ENCODE measurements at regions not wholly inside any gene's neighbourhood (a gene's known extent, or its start where the extent isn't known, plus 50 kb on each side); places are given as distances from the start of the nearest gene placed in this dataset.

DNA sequence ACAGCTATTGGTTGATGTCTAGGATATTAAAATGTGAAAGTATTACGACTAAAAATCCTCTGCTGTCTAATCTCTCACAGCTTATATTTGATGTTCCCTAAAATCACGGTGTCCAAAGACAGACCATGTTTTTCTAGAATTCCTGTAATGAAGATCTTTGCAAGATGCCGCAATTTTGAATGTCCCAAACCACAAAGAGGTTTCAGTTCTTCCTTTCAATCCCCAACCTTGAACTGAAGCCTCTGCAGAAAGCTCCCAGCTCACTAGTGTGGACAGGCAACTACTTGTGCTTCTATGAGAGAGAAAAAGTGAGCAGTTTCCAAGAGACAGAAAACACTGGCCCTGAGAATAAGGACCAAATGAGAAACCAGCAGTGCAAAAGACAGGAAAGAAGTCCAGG is 370.1 kb downstream of the FOXA2 start:
- TF ChIP-seq SPI1 (IDR thresholded peaks at IDR 0.05; ENCODE audit: low read depth, low read length) (peak; percentile 54; the same call in 1 of the 2 replicates), POLR2AphosphoS5 (IDR thresholded peaks at IDR 0.05; ENCODE audit: low read depth, low read length) (no peak), POLR2A (IDR thresholded peaks at IDR 0.05; ENCODE audit: low read depth, low read length) (no peak)
- FAIRE-seq (no peak), DNase-seq (ENCODE audit: insufficient read length, low spot score) (no peak)

DNA sequence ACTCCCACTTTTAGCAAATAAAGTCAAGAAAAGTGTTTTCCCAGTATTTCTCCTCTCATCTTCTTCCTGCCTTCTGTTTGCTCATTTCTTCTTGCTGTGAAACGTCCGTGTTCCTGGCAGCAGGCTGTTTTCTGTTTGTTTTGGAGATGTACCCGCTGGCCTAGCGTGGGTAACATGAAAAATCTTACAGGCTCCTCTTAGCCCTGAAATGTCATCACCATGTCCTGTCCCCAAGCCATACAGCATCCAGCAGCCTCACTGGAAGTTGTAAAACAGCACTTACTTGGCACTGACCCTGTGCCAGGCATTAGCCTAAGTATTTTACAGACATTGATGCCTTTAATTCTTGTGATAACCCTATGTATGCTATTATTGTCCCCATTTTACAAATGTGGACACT is 371.1 kb downstream of the FOXA2 start:
- FAIRE-seq (no peak), DNase-seq (ENCODE audit: insufficient read length, low spot score) (no peak)
- no peak for TF ChIP-seq POU2F2 (IDR thresholded peaks at IDR 0.05; ENCODE audit: low read depth, low read length)
- TF ChIP-seq POLR2A (IDR thresholded peaks at IDR 0.05; ENCODE audit: low read depth, low read length) = no peak
- no peak for TF ChIP-seq SPI1 (IDR thresholded peaks at IDR 0.05; ENCODE audit: low read depth, low read length)
- TF ChIP-seq POLR2AphosphoS5 (IDR thresholded peaks at IDR 0.05; ENCODE audit: low read depth, low read length) = no peak
- no peak for TF ChIP-seq TAF1 (IDR thresholded peaks at IDR 0.05; ENCODE audit: low read depth, low read length)
- TF ChIP-seq PAX5 (IDR thresholded peaks at IDR 0.05; ENCODE audit: insufficient read depth, low read length, severe bottlenecking) = no peak

DNA sequence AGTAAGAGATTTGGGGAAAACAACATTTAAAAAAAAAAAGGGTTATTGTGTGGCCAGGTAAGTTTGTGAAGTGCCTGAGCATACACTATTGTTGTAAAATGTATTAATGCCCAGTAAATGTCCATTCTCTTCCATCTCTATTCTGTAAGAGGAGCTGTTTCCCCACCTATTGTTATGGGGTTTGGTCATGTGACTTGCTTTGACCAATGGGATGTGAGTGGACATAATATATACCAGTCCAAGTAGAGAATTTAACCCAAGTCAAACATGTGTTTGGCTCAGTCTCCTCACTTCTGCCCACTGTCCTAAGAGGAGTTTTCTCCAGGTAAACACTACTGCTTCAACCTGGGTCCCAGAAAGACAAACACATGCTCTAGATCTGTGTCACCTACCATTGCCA is 377.1 kb downstream of the FOXA2 start:
- no peak for DNase-seq (ENCODE audit: insufficient read length, low spot score)
- no peak for FAIRE-seq
- no peak for TF ChIP-seq POLR2A (IDR thresholded peaks at IDR 0.05; ENCODE audit: low read depth, low read length)
- TF ChIP-seq TAF1 (IDR thresholded peaks at IDR 0.05; ENCODE audit: low read depth, low read length) = no peak
- TF ChIP-seq SPI1 (IDR thresholded peaks at IDR 0.05; ENCODE audit: low read depth, low read length) = no peak
- TF ChIP-seq POLR2AphosphoS5 (IDR thresholded peaks at IDR 0.05; ENCODE audit: low read depth, low read length) = no peak
- no peak for TF ChIP-seq POU2F2 (IDR thresholded peaks at IDR 0.05; ENCODE audit: low read depth, low read length)

DNA sequence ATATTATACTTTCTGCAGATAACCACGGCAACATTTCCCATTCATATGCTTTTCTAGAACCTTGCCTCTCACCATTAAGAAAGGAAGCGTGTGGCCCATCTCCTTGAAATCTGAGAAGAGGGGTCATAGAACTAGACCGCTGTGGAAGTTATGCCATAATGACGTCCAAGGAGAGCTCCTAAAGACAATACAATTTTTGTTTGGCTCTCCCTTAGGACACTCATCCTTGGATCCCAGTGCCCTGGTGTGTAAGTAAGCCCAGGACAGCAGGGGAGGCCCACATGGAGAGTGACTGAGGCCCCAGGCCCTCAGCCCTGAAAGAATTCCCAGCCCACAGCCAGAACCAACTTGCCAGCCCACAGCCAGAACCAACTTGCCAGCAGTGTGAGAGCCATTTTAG is 379.6 kb downstream of the FOXA2 start:
- no peak for FAIRE-seq
- no peak for DNase-seq (ENCODE audit: insufficient read length, low spot score)
- TF ChIP-seq PAX5 (IDR thresholded peaks at IDR 0.05; ENCODE audit: insufficient read depth, low read length, severe bottlenecking) (no peak), POLR2AphosphoS5 (IDR thresholded peaks at IDR 0.05; ENCODE audit: low read depth, low read length) (no peak), POU2F2 (IDR thresholded peaks at IDR 0.05; ENCODE audit: low read depth, low read length) (no peak), TAF1 (IDR thresholded peaks at IDR 0.05; ENCODE audit: low read depth, low read length) (no peak), POLR2A (IDR thresholded peaks at IDR 0.05; ENCODE audit: low read depth, low read length) (no peak), SPI1 (IDR thresholded peaks at IDR 0.05; ENCODE audit: low read depth, low read length) (no peak)

DNA sequence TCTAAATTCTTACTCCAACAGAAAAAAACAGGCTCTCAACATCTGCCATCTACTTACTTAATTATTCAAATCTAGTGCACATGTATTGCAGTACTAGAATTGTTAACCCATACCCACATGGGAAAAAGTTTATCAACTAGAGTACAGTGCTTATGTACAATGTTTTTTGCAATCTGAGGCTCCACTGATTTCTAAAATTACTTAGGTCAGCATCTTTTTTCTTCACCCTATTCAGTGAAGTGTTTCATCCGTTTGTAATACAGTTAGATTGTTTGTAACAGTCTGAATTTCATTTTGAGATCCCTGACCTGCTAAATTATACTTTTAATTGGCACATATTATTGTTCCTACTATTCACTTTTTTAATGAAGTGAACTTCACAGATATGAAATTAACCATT is 402.2 kb downstream of the FOXA2 start:
- DNase-seq (ENCODE audit: insufficient read length, low spot score) (no peak), FAIRE-seq (no peak)
- TF ChIP-seq POLR2A (IDR thresholded peaks at IDR 0.05; ENCODE audit: low read depth, low read length) (no peak), TAF1 (IDR thresholded peaks at IDR 0.05; ENCODE audit: low read depth, low read length) (no peak), SPI1 (IDR thresholded peaks at IDR 0.05; ENCODE audit: low read depth, low read length) (no peak), POLR2AphosphoS5 (IDR thresholded peaks at IDR 0.05; ENCODE audit: low read depth, low read length) (no peak), POU2F2 (IDR thresholded peaks at IDR 0.05; ENCODE audit: low read depth, low read length) (no peak), PAX5 (IDR thresholded peaks at IDR 0.05; ENCODE audit: insufficient read depth, low read length, severe bottlenecking) (no peak)

DNA sequence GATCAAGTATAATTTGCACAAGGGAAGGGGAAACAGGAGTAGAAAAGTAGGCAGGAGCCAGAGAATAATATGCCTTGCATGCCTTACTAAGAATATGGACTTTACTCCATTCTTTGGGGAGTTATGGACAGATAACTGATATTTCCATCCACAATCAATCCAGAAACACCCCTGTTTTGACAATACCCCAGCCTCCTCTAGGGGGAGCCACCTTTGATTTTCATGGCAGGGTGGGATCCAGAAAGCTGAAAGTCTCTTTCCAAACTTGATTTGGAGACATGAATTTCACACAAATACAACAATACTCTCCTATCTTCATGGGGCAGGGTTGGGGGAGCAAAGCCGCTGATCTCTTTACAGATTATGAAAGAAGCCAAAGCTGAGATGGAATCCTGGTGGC is 404.1 kb downstream of the FOXA2 start:
- DNase-seq (ENCODE audit: insufficient read length, low spot score) (no peak), FAIRE-seq (no peak)
- TF ChIP-seq SPI1 (IDR thresholded peaks at IDR 0.05; ENCODE audit: low read depth, low read length) (no peak), POLR2A (IDR thresholded peaks at IDR 0.05; ENCODE audit: low read depth, low read length) (no peak), TAF1 (IDR thresholded peaks at IDR 0.05; ENCODE audit: low read depth, low read length) (no peak), POU2F2 (IDR thresholded peaks at IDR 0.05; ENCODE audit: low read depth, low read length) (no peak), POLR2AphosphoS5 (IDR thresholded peaks at IDR 0.05; ENCODE audit: low read depth, low read length) (no peak), PAX5 (IDR thresholded peaks at IDR 0.05; ENCODE audit: insufficient read depth, low read length, severe bottlenecking) (no peak)

DNA sequence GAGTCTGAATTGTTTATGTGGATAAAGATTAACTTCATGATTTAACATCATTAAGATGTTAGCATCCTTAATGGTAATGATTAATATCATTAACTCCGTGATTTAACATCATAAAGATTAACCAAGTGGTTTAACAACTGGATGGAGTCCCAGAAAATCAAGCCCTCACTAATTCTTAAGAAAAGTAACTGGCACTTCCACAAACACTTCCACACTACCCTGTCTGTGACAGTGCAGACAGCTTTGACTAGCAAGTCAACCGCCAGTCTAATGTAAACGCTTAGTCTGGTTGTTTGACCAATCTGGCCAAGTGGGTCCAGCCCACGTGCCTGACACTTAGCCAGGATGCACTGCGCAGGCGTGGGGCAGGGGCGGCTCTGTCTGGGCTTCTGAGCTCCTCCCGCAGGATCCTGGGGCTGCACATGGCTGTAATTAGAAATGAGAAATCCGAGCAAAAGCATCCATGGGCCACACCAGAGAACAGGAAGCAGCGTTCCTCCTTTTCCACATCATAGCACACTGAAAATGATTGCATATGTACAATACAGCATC is 424.2 kb downstream of the FOXA2 start:
- TF ChIP-seq PAX5 (IDR thresholded peaks at IDR 0.05; ENCODE audit: insufficient read depth, low read length, severe bottlenecking) = no peak
- no peak for TF ChIP-seq POLR2AphosphoS5 (IDR thresholded peaks at IDR 0.05; ENCODE audit: low read depth, low read length)
- no peak for TF ChIP-seq SPI1 (IDR thresholded peaks at IDR 0.05; ENCODE audit: low read depth, low read length)
- no peak for TF ChIP-seq POLR2A (IDR thresholded peaks at IDR 0.05; ENCODE audit: low read depth, low read length)
- no peak for TF ChIP-seq POU2F2 (IDR thresholded peaks at IDR 0.05; ENCODE audit: low read depth, low read length)
- no peak for TF ChIP-seq TAF1 (IDR thresholded peaks at IDR 0.05; ENCODE audit: low read depth, low read length)
- FAIRE-seq = no peak
- no peak for DNase-seq (ENCODE audit: insufficient read length, low spot score)

DNA sequence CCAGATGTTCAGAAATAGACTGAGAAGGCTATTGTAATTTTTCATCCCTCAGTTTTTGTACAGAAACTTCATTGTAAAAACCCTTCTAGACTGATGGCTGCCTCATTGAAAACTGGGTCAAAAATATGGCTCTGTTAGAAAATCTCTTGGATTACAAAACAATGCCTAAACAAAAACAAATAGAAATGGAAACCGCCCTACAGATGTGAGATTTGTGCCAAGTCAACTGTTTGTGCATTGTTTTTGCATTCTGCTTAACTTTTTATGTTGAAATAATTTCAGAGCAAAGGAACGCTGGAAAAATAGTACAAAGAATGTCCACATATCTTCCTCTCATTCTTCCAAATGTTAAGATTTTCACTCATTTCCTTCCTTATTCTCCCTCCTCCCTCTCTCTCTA is 425.1 kb downstream of the FOXA2 start:
- DNase-seq (ENCODE audit: insufficient read length, low spot score) (no peak), FAIRE-seq (no peak)
- TF ChIP-seq PAX5 (IDR thresholded peaks at IDR 0.05; ENCODE audit: insufficient read depth, low read length, severe bottlenecking) (no peak), POLR2A (IDR thresholded peaks at IDR 0.05; ENCODE audit: low read depth, low read length) (no peak), SPI1 (IDR thresholded peaks at IDR 0.05; ENCODE audit: low read depth, low read length) (no peak)

DNA sequence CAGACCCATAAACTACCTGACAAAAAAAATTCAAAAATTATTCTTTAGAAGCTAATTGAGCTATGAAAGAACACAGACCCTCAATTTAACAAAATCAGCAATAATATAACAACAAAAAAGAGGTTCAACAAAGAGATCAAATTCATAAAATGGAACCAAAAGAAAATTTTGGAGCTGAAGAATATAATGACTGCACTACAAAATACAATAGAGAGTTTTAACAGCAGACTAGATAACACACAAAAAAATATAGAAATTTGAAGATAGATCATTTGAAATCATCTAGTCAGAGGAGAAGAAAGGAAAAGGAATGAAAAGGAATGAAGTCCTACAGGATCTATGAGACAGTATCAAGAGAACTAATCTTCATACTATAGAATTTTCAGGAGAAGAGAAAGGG is 422.1 kb downstream of the PAX1 start:
- TF ChIP-seq POLR2AphosphoS5 (IDR thresholded peaks at IDR 0.05; ENCODE audit: low read depth, low read length) = no peak
- no peak for TF ChIP-seq POLR2A (IDR thresholded peaks at IDR 0.05; ENCODE audit: low read depth, low read length)
- no peak for TF ChIP-seq SPI1 (IDR thresholded peaks at IDR 0.05; ENCODE audit: low read depth, low read length)
- TF ChIP-seq TAF1 (IDR thresholded peaks at IDR 0.05; ENCODE audit: low read depth, low read length) = no peak
- TF ChIP-seq PAX5 (IDR thresholded peaks at IDR 0.05; ENCODE audit: insufficient read depth, low read length, severe bottlenecking) = no peak
- TF ChIP-seq POU2F2 (IDR thresholded peaks at IDR 0.05; ENCODE audit: low read depth, low read length) = no peak
- no peak for FAIRE-seq
- DNase-seq (ENCODE audit: insufficient read length, low spot score) = no peak

DNA sequence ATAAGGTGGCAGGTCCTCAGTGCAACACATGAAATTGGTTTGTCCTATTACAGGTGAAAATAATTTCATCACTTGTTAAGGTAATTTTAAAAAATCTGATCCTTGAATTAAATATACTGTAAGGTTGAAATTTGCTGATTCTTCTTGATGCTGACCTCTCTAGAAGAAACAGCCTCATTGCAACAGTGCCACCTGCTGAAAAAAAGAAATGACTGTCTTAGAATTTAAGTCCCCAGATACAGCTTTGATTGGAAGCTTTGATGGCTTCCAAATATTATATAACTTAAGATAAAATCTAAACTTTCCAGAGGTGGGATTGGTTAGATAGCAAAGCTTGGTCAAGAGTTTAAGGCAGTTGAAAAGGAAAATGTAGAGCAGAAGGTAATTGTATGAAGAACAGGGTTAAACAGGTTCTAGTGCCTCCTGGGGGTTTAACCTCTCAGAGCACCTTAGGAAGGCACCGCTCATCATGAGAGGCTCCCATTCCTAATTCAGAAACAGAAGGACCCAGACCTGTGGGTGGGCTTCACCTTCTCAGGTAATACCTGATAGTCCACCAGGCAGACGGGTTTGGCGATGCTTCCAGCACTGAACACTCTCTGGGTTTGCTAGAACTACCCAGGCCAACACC is 401.0 kb downstream of the PAX1 start:
- TF ChIP-seq TAF1 (IDR thresholded peaks at IDR 0.05; ENCODE audit: low read depth, low read length) (no peak), POLR2A (IDR thresholded peaks at IDR 0.05; ENCODE audit: low read depth, low read length) (no peak), POU2F2 (IDR thresholded peaks at IDR 0.05; ENCODE audit: low read depth, low read length) (no peak), POLR2AphosphoS5 (IDR thresholded peaks at IDR 0.05; ENCODE audit: low read depth, low read length) (no peak)
- FAIRE-seq (no peak), DNase-seq (ENCODE audit: insufficient read length, low spot score) (no peak)
